Subcutaneous abdominal adipose tissue (tissue), 5 donors: ENCODE measurements at regions not wholly inside any gene's neighbourhood (a gene's known extent, or its start where the extent isn't known, plus 50 kb on each side); places are given as distances from the start of the nearest gene placed in this dataset.
"Not testable (repeated sequence)": the region's sequence is repeated elsewhere in the genome, so short reads cannot be mapped to it uniquely, and the experiment has no call there.

ENCODE experiments used
- H3K27ac ChIP-seq: one replicate; pipeline ENCODE4 v1.7.0; 2013; ENCODE audit warnings: low read depth, mild to moderate bottlenecking, inconsistent platforms, low read length, moderate library complexity
- H3K27me3 ChIP-seq, 5 donors: one replicate each; pipeline ENCODE4 v1.7.0; 2013; ENCODE audit warnings: low read length in 5 of 5, inconsistent platforms in 1 of 5; ENCODE audit not compliant: control insufficient read depth in 5 of 5, insufficient read depth in 4 of 5
- H3K36me3 ChIP-seq, 5 donors: one replicate each; pipeline ENCODE4 v1.7.0; 2013; ENCODE audit warnings: low read length in 5 of 5; ENCODE audit not compliant: control insufficient read depth in 5 of 5, insufficient read depth in 5 of 5
- H3K4me1 ChIP-seq, 5 donors: one replicate each; pipeline ENCODE4 v1.7.0; 2013; ENCODE audit warnings: low read length in 5 of 5, mild to moderate bottlenecking in 3 of 5, moderate library complexity in 1 of 5; ENCODE audit not compliant: control insufficient read depth in 5 of 5, insufficient read depth in 5 of 5
- H3K4me3 ChIP-seq, 5 donors: one replicate each; pipeline ENCODE4 v1.7.0; 2013; ENCODE audit warnings: low read length in 5 of 5, low read depth in 1 of 5
- H3K9ac ChIP-seq, 5 donors: one replicate each; pipeline ENCODE4 v1.7.0; 2013; ENCODE audit warnings: low read length in 5 of 5, mild to moderate bottlenecking in 4 of 5, moderate library complexity in 3 of 5
- H3K9me3 ChIP-seq, 5 donors: one replicate each; pipeline ENCODE4 v1.7.0; 2013; ENCODE audit warnings: low read length in 5 of 5; ENCODE audit not compliant: control insufficient read depth in 5 of 5
- donor health status: healthy.
- donor health status: healthy.
- donor health status: healthy.
- donor health status: healthy.
- donor health status: healthy.

GRCh38 chr12:91702843-91703425 is 442.7 kb downstream of the BTG1 start:
- H3K4me1 ChIP-seq = peaks cover 0 to 2% (median 0%) of the 10 kb centered on the region in 5 donors
- H3K9ac ChIP-seq = no peak overlapping the region
- H3K9me3 ChIP-seq = no peaks in the 10 kb centered on the region
- no peak overlapping the region for H3K27ac ChIP-seq
- H3K4me3 ChIP-seq = no peak overlapping the region
- H3K36me3 ChIP-seq = no peaks in the 10 kb centered on the region
- no peaks in the 10 kb centered on the region for H3K27me3 ChIP-seq

- H3K27ac ChIP-seq = no peak overlapping the region
- H3K9ac ChIP-seq = no peak overlapping the region
- no peaks in the 10 kb centered on the region for H3K27me3 ChIP-seq
- H3K4me3 ChIP-seq = no peak overlapping the region
- H3K4me1 ChIP-seq = no peaks in the 10 kb centered on the region
- peaks cover 0 to 4% (median 0%) of the 10 kb centered on the region in 5 donors for H3K9me3 ChIP-seq
- H3K36me3 ChIP-seq = no peaks in the 10 kb centered on the region
Measured at GRCh38 chr12:91695964-91696363, 449.7 kb downstream of the BTG1 start.

GRCh38 chr12:91695406-91695805 is 450.2 kb downstream of the BTG1 start:
- not testable (repeated sequence) for H3K27me3 ChIP-seq, H3K9ac ChIP-seq, H3K36me3 ChIP-seq, H3K9me3 ChIP-seq, H3K27ac ChIP-seq, H3K4me3 ChIP-seq, H3K4me1 ChIP-seq

GRCh38 chr12:91690531-91690930 is 455.1 kb downstream of the BTG1 start:
- Histone ChIP-seq H3K4me1 (no peaks in the 10 kb centered on the region), H3K9me3 (no peaks in the 10 kb centered on the region), H3K4me3 (no peak overlapping the region), H3K36me3 (no peaks in the 10 kb centered on the region), H3K27me3 (no peaks in the 10 kb centered on the region), H3K27ac (no peak overlapping the region), H3K9ac (no peak overlapping the region)

GRCh38 chr12:91687052-91688017 is 458.3 kb downstream of the BTG1 start:
- Histone ChIP-seq H3K36me3 (no peaks in the 10 kb centered on the region), H3K9me3 (no peaks in the 10 kb centered on the region), H3K4me3 (no peak overlapping the region), H3K27ac (no peak overlapping the region), H3K9ac (no peak overlapping the region), H3K27me3 (no peaks in the 10 kb centered on the region), H3K4me1 (no peaks in the 10 kb centered on the region)

- Histone ChIP-seq H3K4me3 (no peak overlapping the region), H3K27me3 (no peaks in the 10 kb centered on the region), H3K9me3 (no peaks in the 10 kb centered on the region), H3K4me1 (no peaks in the 10 kb centered on the region), H3K36me3 (no peaks in the 10 kb centered on the region), H3K27ac (no peak overlapping the region), H3K9ac (no peak overlapping the region)
Measured at GRCh38 chr12:91685917-91686316, 459.7 kb downstream of the BTG1 start.

- H3K27me3 ChIP-seq = no peaks in the 10 kb centered on the region
- H3K9ac ChIP-seq = no peak overlapping the region
- H3K4me3 ChIP-seq = no peak overlapping the region
- H3K27ac ChIP-seq = no peak overlapping the region
- no peaks in the 10 kb centered on the region for H3K9me3 ChIP-seq
- H3K36me3 ChIP-seq = no peaks in the 10 kb centered on the region
- no peaks in the 10 kb centered on the region for H3K4me1 ChIP-seq
Measured at GRCh38 chr12:91681751-91682150, 463.9 kb downstream of the BTG1 start.

- Histone ChIP-seq H3K4me3 (no peak overlapping the region), H3K27ac (no peak overlapping the region), H3K27me3 (no peaks in the 10 kb centered on the region), H3K4me1 (no peaks in the 10 kb centered on the region), H3K36me3 (no peaks in the 10 kb centered on the region), H3K9ac (no peak overlapping the region), H3K9me3 (no peaks in the 10 kb centered on the region)
Measured at GRCh38 chr12:91680864-91681263, 464.8 kb downstream of the BTG1 start.

- Histone ChIP-seq H3K27ac (no peak overlapping the region), H3K4me3 (no peak overlapping the region), H3K27me3 (no peaks in the 10 kb centered on the region), H3K9ac (no peak overlapping the region), H3K9me3 (no peaks in the 10 kb centered on the region), H3K4me1 (no peaks in the 10 kb centered on the region), H3K36me3 (no peaks in the 10 kb centered on the region)
Measured at GRCh38 chr12:91677556-91677955, 468.1 kb downstream of the BTG1 start.

GRCh38 chr12:91675401-91675800 is 470.2 kb downstream of the BTG1 start:
- peaks cover 0 to 2% (median 0%) of the 10 kb centered on the region in 5 donors for H3K9me3 ChIP-seq
- H3K27me3 ChIP-seq = no peaks in the 10 kb centered on the region
- no peaks in the 10 kb centered on the region for H3K36me3 ChIP-seq
- no peaks in the 10 kb centered on the region for H3K4me1 ChIP-seq
- H3K4me3 ChIP-seq = no peak overlapping the region
- H3K9ac ChIP-seq = no peak overlapping the region
- H3K27ac ChIP-seq = no peak overlapping the region
